ENCODE measurements at regions not wholly inside any gene's neighbourhood (a gene's known extent, or its start where the extent isn't known, plus 50 kb on each side); places are given as distances from the start of the nearest gene placed in this dataset.

DNA sequence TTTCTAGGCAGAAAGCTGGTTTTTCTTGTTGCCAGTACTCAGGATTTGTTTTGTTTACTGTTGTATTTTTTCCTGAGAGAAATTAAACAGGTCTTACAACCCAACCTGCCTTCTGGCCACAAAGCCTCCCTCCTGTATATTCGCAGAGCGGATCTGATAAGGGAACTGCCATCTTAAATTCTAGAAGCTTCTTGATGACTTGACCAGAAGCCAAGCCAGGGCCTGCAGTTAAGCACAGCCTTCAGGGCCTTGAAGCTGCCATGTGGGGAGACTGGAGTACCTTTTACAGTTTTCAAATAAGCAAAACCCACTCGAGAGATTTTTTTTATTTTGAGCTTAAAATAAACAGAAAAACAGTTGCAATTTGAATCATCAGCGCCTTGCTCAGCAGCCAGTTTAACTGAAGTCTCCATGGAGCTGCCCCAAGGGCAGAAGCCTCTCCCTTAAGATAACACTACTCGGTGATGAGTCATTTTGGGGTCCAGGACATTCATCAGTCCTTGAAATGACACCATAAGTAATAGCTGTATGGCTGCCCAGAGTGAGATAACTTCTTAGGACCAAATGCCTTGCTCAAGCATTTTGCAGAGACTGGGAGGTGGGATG is 51.5 kb upstream of the PHLPP1 start (continued):
- TF ChIP-seq ZNF3 (CRISPR knock-in tag; IDR thresholded peaks at IDR 0.05), result no peak
- peak; percentile 86; the same call in 1 of the 2 replicates for TF ChIP-seq SMARCC2 (IDR thresholded peaks at IDR 0.05; ENCODE audit: low read depth)
- 0 out of 2 replicates have a peak, but pooled peaks have one; percentile 29 for TF ChIP-seq RNF2 (IDR thresholded peaks at IDR 0.05)
- TF ChIP-seq, protein P1, sequence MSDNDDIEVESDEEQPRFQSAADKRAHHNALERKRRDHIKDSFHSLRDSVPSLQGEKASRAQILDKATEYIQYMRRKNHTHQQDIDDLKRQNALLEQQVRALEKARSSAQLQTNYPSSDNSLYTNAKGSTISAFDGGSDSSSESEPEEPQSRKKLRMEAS (CRISPR knock-in tag; IDR thresholded peaks at IDR 0.05), result no peak
- TF ChIP-seq HDAC1 (IDR thresholded peaks at IDR 0.05), result peak in 1 of 2 experiments; percentile 26; a peak in 1 of 4 replicates
- TF ChIP-seq, protein P2, sequence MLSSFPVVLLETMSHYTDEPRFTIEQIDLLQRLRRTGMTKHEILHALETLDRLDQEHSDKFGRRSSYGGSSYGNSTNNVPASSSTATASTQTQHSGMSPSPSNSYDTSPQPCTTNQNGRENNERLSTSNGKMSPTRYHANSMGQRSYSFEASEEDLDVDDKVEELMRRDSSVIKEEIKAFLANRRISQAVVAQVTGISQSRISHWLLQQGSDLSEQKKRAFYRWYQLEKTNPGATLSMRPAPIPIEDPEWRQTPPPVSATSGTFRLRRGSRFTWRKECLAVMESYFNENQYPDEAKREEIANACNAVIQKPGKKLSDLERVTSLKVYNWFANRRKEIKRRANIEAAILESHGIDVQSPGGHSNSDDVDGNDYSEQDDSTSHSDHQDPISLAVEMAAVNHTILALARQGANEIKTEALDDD (IDR thresholded peaks at IDR 0.05), result no peak
- TF ChIP-seq, protein P3, sequence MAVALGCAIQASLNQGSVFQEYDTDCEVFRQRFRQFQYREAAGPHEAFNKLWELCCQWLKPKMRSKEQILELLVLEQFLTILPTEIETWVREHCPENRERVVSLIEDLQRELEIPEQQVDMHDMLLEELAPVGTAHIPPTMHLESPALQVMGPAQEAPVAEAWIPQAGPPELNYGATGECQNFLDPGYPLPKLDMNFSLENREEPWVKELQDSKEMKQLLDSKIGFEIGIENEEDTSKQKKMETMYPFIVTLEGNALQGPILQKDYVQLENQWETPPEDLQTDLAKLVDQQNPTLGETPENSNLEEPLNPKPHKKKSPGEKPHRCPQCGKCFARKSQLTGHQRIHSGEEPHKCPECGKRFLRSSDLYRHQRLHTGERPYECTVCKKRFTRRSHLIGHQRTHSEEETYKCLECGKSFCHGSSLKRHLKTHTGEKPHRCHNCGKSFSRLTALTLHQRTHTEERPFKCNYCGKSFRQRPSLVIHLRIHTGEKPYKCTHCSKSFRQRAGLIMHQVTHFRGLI (CRISPR knock-in tag; IDR thresholded peaks at IDR 0.05), result 0 out of 2 replicates have a peak, but pooled peaks have one; percentile 14
- peak; percentile 69; the same call in 1 of the 2 replicates for TF ChIP-seq ZNF766 (CRISPR knock-in tag; conservative IDR thresholded peaks at IDR 0.05)
- TF ChIP-seq BMI1 (IDR thresholded peaks at IDR 0.05; ENCODE audit: low read length), result no peak
- peak; percentile 79; the same call in 1 of the 2 replicates for TF ChIP-seq HDAC2 (IDR thresholded peaks at IDR 0.05)
- TF ChIP-seq ARID1B (IDR thresholded peaks at IDR 0.05), result peak; percentile 95
- peak; percentile 49; the same call in 1 of the 2 replicates for TF ChIP-seq ATF7 (IDR thresholded peaks at IDR 0.05)
- TF ChIP-seq, protein P4, sequence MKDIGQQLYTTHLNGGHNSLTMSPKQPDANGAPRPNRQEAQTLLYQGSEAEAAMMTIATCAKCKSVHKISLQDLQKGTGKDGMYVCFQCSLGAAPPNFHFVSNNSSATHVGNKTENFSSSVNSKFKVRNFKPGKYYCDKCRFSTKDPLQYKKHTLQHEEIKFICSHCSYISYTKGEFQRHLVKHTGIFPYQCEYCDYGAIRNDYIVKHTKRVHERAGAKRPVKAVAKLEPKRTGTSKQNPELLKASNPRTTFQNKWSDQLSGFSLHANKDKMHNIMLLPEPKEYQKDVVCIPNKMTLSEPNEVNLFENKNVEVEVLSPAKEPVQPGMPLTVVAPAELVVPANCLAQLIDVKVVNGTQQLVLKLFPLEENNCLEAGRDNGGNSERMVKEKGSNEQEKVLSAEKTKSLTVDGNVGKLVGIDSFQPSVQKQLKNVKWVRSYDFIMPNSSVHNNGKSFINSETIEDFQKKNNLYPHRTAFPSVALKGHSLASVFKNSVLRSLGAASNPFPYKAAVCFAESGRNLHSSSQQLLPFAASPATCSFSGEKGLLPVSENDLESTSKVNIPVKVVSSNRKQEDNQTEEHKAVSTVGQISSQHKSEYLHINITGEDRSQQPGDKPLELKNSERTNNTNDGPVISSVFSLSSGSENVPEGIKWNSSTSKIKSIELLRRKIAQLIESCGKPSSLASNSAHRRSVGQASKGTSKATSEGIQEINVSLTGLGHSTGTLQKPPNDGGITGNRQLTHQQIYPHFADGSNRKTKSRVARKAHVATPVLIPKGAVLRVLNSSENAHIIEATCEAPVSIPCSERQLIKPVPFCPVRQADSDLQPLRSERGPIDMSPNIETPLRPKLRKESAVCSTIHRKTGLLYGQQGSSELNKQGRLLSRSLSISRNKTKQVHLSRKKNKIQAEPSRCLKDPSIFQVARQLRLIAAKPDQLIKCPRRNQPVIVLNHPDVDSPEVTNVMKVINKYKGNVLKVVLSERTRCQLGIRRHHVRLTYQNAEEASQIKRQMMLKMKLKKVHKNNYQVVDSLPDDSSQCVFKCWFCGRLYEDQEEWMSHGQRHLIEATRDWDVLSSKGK (CRISPR knock-in tag; IDR thresholded peaks at IDR 0.05), result no peak
- peak; percentile 62; the same call in 1 of the 2 replicates for TF ChIP-seq MYBL2 (IDR thresholded peaks at IDR 0.05; ENCODE audit: low read depth)
- TF ChIP-seq MYBL2 (CRISPR knock-in tag; IDR thresholded peaks at IDR 0.05; ENCODE audit: borderline replicate concordance), result no peak
- TF ChIP-seq TCF7L2 (IDR thresholded peaks at IDR 0.05; ENCODE audit: low read depth, low read length), result no peak
- 0 out of 2 replicates have a peak, but pooled peaks have one; percentile 18 for TF ChIP-seq CXXC5 (CRISPR knock-in tag; IDR thresholded peaks at IDR 0.05)
- peak; percentile 68 for TF ChIP-seq NCOR1 (IDR thresholded peaks at IDR 0.05)
- TF ChIP-seq, protein P5, sequence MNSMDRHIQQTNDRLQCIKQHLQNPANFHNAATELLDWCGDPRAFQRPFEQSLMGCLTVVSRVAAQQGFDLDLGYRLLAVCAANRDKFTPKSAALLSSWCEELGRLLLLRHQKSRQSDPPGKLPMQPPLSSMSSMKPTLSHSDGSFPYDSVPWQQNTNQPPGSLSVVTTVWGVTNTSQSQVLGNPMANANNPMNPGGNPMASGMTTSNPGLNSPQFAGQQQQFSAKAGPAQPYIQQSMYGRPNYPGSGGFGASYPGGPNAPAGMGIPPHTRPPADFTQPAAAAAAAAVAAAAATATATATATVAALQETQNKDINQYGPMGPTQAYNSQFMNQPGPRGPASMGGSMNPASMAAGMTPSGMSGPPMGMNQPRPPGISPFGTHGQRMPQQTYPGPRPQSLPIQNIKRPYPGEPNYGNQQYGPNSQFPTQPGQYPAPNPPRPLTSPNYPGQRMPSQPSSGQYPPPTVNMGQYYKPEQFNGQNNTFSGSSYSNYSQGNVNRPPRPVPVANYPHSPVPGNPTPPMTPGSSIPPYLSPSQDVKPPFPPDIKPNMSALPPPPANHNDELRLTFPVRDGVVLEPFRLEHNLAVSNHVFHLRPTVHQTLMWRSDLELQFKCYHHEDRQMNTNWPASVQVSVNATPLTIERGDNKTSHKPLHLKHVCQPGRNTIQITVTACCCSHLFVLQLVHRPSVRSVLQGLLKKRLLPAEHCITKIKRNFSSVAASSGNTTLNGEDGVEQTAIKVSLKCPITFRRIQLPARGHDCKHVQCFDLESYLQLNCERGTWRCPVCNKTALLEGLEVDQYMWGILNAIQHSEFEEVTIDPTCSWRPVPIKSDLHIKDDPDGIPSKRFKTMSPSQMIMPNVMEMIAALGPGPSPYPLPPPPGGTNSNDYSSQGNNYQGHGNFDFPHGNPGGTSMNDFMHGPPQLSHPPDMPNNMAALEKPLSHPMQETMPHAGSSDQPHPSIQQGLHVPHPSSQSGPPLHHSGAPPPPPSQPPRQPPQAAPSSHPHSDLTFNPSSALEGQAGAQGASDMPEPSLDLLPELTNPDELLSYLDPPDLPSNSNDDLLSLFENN (IDR thresholded peaks at IDR 0.05; ENCODE audit: low read depth in 2 of 2, low read length in 2 of 2), result 0 out of 4 replicates have a peak, but pooled peaks of 1 of the 2 experiments have one; percentile 48

All from K562 (cell line).